SK-N-SH (cell line): ENCODE measurements at regions not wholly inside any gene's neighbourhood (a gene's known extent, or its start where the extent isn't known, plus 50 kb on each side); places are given as distances from the start of the nearest gene placed in this dataset.

ENCODE experiments used
- CTCF ChIP-seq: fragments of 200-600 bp; sonication (generic); IDR thresholded peaks from 2 replicates; pipeline ENCODE4 v1.6.1; 2017; ENCODE audit warnings: antibody characterized with exemption, mild to moderate bottlenecking, moderate library complexity
- EP300 ChIP-seq, 2 experiments: IDR thresholded peaks; 2 replicates each; pipeline versions ENCODE4 v1.4.0 to v1.6.1; 2012; ENCODE audit warnings: borderline replicate concordance in 1 of 2, low read depth in 1 of 2, low read length in 1 of 2
- EZH2phosphoT487 ChIP-seq: fragments of 200-600 bp; sonication (generic); IDR thresholded peaks from 2 replicates; pipeline ENCODE4 v1.6.1; 2017; ENCODE audit warnings: low read depth, mixed run types, mild to moderate bottlenecking, antibody characterized with exemption, moderate library complexity, borderline replicate concordance
- GABPA ChIP-seq: IDR thresholded peaks from 2 replicates; pipeline ENCODE4 v1.4.0; 2012; ENCODE audit warnings: low read depth, mild to moderate bottlenecking
- GATA2 ChIP-seq: sonication (generic); formaldehyde crosslinking; IDR thresholded peaks from 2 replicates; pipeline ENCODE4 v1.5.0; 2020; ENCODE audit warnings: mild to moderate bottlenecking, missing genetic modification reagents
- MEF2A ChIP-seq: IDR thresholded peaks from 2 replicates; pipeline ENCODE4 v1.4.0; 2012; ENCODE audit warnings: low read depth, borderline replicate concordance
- NFIC ChIP-seq: IDR thresholded peaks from 2 replicates; pipeline ENCODE4 v1.4.0; 2012; ENCODE audit warnings: borderline replicate concordance
- PBX3 ChIP-seq: IDR thresholded peaks from 2 replicates; pipeline ENCODE4; 2012
- RFX5 ChIP-seq: IDR thresholded peaks from 2 replicates; pipeline ENCODE4 v1.6.1; 2012; ENCODE audit warnings: mild to moderate bottlenecking, improper control_type of control experiment, low read length
- RXRA ChIP-seq: IDR thresholded peaks from 2 replicates; pipeline ENCODE4 v1.4.0; 2012; ENCODE audit warnings: low read depth, mild to moderate bottlenecking, borderline replicate concordance
- SMC3 ChIP-seq: IDR thresholded peaks from 2 replicates; pipeline ENCODE4 v1.6.1; 2012; ENCODE audit warnings: low read depth, low read length, improper control_type of control experiment
- TCF12 ChIP-seq: IDR thresholded peaks from 2 replicates; pipeline ENCODE4 v1.4.0; 2012
- YY1 ChIP-seq: IDR thresholded peaks from 2 replicates; pipeline ENCODE4 v1.4.0; 2012; ENCODE audit warnings: low read depth, mild to moderate bottlenecking
- ZBTB33 ChIP-seq: IDR thresholded peaks from 2 replicates; pipeline ENCODE4 v1.4.0; 2012; ENCODE audit warnings: low read depth, borderline replicate concordance

GRCh38 chr13:88729605-88730004 lies 1058.4 kb downstream of the SLITRK5 start:
- TF ChIP-seq YY1 (no peak), EP300 (IDR thresholded peaks at IDR 0.05; ENCODE audit: borderline replicate concordance in 1 of 2, low read depth in 1 of 2, low read length in 1 of 2) (no peak), CTCF (no peak), GABPA (no peak), NFIC (no peak), TCF12 (no peak), SMC3 (no peak), ZBTB33 (no peak), PBX3 (no peak), MEF2A (no peak), RFX5 (no peak), RXRA (no peak), EZH2phosphoT487 (no peak), GATA2 (CRISPR knock-in tag) (no peak)
